Keratinocyte (primary cell): ENCODE measurements at regions not wholly inside any gene's neighbourhood (a gene's known extent, or its start where the extent isn't known, plus 50 kb on each side); places are given as distances from the start of the nearest gene placed in this dataset.

Experiments
- DNase-seq: peaks from one replicate; pipeline ENCODE4 v3.0.0-alpha.2; 2011; ENCODE audit warnings: low read depth, missing footprints, low spot score
- FAIRE-seq: peaks from 2 replicates; lab custom pipeline; 2011; peaks lifted over from hg19 to GRCh38; lab: Jason Lieb, UNC
- H2AFZ ChIP-seq: 2 replicates; pipeline ENCODE4 v1.6.0; 2012; ENCODE audit warnings: low read length, control low read depth, inconsistent platforms; ENCODE audit not compliant: control insufficient read depth
- H3K27ac ChIP-seq: 2 replicates; pipeline ENCODE4 v1.5.1; 2011; ENCODE audit warnings: low read length; ENCODE audit not compliant: control insufficient read depth, insufficient read depth
- H3K27me3 ChIP-seq: 3 replicates; pipeline ENCODE4 v1.6.0; 2011; ENCODE audit warnings: low read length; ENCODE audit not compliant: control insufficient read depth, insufficient read depth; ENCODE audit errors: extremely low read depth
- H3K36me3 ChIP-seq, 2 experiments: 2 replicates in 1 of 2; 3 replicates in 1 of 2; pipeline ENCODE4 v1.5.1; 2011; ENCODE audit warnings: low read length in 2 of 2, mild to moderate bottlenecking in 1 of 2; ENCODE audit not compliant: control insufficient read depth in 2 of 2, insufficient read depth in 2 of 2; ENCODE audit errors: extremely low read depth in 1 of 2
- H3K4me1 ChIP-seq: 3 replicates; pipeline ENCODE4 v1.5.1; 2011; ENCODE audit warnings: low read length; ENCODE audit not compliant: control insufficient read depth, insufficient read depth; ENCODE audit errors: extremely low read depth
- H3K4me2 ChIP-seq: 3 replicates; pipeline ENCODE4 v1.6.0; 2011; ENCODE audit warnings: low read depth, low read length; ENCODE audit not compliant: control insufficient read depth, insufficient read depth; ENCODE audit errors: extremely low read depth
- H3K4me3 ChIP-seq, 3 experiments: fragments of 200-600 bp in 1 of 3; sonication (generic) in 1 of 3; 2 replicates in 2 of 3; 3 replicates in 1 of 3; pipeline ENCODE4 v1.5.1; 2011 to 2016; ENCODE audit warnings: low read length in 3 of 3, mild to moderate bottlenecking in 3 of 3, control low read depth in 2 of 3, inconsistent platforms in 1 of 3, low read depth in 1 of 3, mixed read lengths in 1 of 3, mixed run types in 1 of 3, moderate library complexity in 1 of 3; ENCODE audit not compliant: control insufficient read depth in 2 of 3, insufficient read depth in 2 of 3; ENCODE audit errors: extremely low read depth in 1 of 3
- H3K79me2 ChIP-seq: 2 replicates; pipeline ENCODE4 v1.6.0; 2012; ENCODE audit warnings: low read length; ENCODE audit not compliant: control insufficient read depth, insufficient read depth
- H3K9ac ChIP-seq: 3 replicates; pipeline ENCODE4 v1.6.0; 2011; ENCODE audit warnings: low read length; ENCODE audit not compliant: control insufficient read depth, insufficient read depth; ENCODE audit errors: extremely low read depth
- H3K9me1 ChIP-seq: 3 replicates; pipeline ENCODE4 v1.6.0; 2011; ENCODE audit warnings: low read length; ENCODE audit not compliant: control insufficient read depth, insufficient read depth; ENCODE audit errors: extremely low read depth
- H3K9me3 ChIP-seq: 2 replicates; pipeline ENCODE4 v1.5.1; 2012; ENCODE audit warnings: low read depth, low read length; ENCODE audit not compliant: control insufficient read depth
- H4K20me1 ChIP-seq: 3 replicates; pipeline ENCODE4 v1.6.0; 2011; ENCODE audit warnings: low read length; ENCODE audit not compliant: control insufficient read depth, insufficient read depth; ENCODE audit errors: extremely low read depth
- EZH2 ChIP-seq: IDR thresholded peaks from one replicate; pipeline ENCODE4 v1.6.1; 2012; ENCODE audit warnings: inconsistent platforms, mild to moderate bottlenecking, low read length, moderate library complexity
- dilution Hi-C: fragments of 300-500 bp; cut with MboI; formaldehyde crosslinking; loops from one replicate; pipeline ENCODE4 v1.7.0; 2020; ENCODE audit warnings: low sequenced_read_pairs; ENCODE audit not compliant: extremely low pct_ligation_motif_present
- TF ChIP-seq, protein P1 (sequence below), 3 experiments: IDR thresholded peaks in 1 of 3; conservative IDR thresholded peaks in 1 of 3; optimal IDR thresholded peaks in 1 of 3; 2 replicates in 2 of 3; 3 replicates in 1 of 3; pipeline versions ENCODE3 to v1.5.1; 2011; ENCODE audit warnings: low read length in 3 of 3, mild to moderate bottlenecking in 3 of 3, moderate library complexity in 2 of 3, control low read depth in 1 of 3, inconsistent platforms in 1 of 3; ENCODE audit not compliant: insufficient read depth in 2 of 3; ENCODE audit errors: extremely low read depth in 1 of 3

- Histone ChIP-seq H2AFZ (no peak overlapping the region), H3K4me2 (no peak overlapping the region), H3K79me2 (no peaks in the 10 kb centered on the region), H3K27ac (no peak overlapping the region), H4K20me1 (no peaks in the 10 kb centered on the region), H3K9me1 (no peaks in the 10 kb centered on the region), H3K9ac (no peak overlapping the region), H3K4me1 (no peaks in the 10 kb centered on the region), H3K9me3 (no peaks in the 10 kb centered on the region), H3K4me3 (no peak overlapping the region), H3K27me3 (no peaks in the 10 kb centered on the region), H3K36me3 (no peaks in the 10 kb centered on the region)
- TF ChIP-seq, protein P1, sequence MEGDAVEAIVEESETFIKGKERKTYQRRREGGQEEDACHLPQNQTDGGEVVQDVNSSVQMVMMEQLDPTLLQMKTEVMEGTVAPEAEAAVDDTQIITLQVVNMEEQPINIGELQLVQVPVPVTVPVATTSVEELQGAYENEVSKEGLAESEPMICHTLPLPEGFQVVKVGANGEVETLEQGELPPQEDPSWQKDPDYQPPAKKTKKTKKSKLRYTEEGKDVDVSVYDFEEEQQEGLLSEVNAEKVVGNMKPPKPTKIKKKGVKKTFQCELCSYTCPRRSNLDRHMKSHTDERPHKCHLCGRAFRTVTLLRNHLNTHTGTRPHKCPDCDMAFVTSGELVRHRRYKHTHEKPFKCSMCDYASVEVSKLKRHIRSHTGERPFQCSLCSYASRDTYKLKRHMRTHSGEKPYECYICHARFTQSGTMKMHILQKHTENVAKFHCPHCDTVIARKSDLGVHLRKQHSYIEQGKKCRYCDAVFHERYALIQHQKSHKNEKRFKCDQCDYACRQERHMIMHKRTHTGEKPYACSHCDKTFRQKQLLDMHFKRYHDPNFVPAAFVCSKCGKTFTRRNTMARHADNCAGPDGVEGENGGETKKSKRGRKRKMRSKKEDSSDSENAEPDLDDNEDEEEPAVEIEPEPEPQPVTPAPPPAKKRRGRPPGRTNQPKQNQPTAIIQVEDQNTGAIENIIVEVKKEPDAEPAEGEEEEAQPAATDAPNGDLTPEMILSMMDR (optimal IDR thresholded peaks at IDR 0.05 in 1 of 3, IDR thresholded peaks at IDR 0.05 in 1 of 3, conservative IDR thresholded peaks at IDR 0.05 in 1 of 3; ENCODE audit: extremely low read depth in 1 of 3, insufficient read depth in 2 of 3, low read length in 3 of 3) = no peak
- TF ChIP-seq EZH2 = no peak
- no peak for DNase-seq
- dilution Hi-C loops = no loop called here
- no peak for FAIRE-seq
Observed at GRCh38 chr13:107407074-107407473, 808.3 kb downstream of the LIG4 start.

DNA sequence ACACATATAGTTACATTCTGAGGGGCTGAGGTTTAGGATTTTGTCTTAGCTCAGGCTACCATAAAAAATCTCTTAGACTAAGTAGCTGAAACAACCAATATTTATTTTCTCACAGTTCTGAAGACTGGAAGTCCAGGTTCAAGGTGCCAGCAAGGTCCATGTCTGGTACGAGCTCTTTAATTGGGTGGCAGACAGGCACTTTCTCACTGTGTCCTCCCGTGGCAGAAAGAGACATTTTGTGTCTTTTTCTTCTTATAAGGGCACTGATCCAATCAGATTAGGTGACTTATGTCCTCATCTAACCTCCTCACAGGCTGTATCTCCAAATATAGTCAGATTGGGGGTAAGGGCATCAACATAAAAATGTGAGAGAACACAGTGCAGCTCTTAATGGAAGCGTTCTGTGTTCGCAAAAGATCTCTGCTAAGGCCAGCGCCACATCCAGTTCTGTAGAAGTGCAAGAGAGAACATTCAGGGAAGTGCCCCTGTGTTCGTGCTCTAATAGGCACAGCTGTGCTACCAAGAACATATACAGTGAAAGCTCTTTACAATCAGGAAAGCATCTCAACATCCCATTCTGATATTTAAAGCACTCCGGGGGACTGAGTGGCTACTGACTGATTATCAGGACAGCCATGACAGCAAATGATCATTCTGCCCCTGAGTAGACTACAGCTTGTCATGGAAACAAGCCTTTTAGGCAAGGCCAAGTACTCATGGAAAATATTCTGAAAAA, 819.2 kb downstream of the LIG4 start:
- no peak overlapping the region for H3K4me3 ChIP-seq
- no peaks in the 10 kb centered on the region for H4K20me1 ChIP-seq
- H3K27ac ChIP-seq = no peak overlapping the region
- H3K9ac ChIP-seq = no peak overlapping the region
- peaks cover 4% of the 10 kb centered on the region for H3K9me3 ChIP-seq
- DNase-seq (no peak), FAIRE-seq (no peak)
- no peaks in the 10 kb centered on the region for H3K36me3 ChIP-seq
- H3K4me1 ChIP-seq = no peaks in the 10 kb centered on the region
- H2AFZ ChIP-seq = no peak overlapping the region
- TF ChIP-seq EZH2 = no peak
- TF ChIP-seq, protein P1 (optimal IDR thresholded peaks at IDR 0.05 in 1 of 3, IDR thresholded peaks at IDR 0.05 in 1 of 3, conservative IDR thresholded peaks at IDR 0.05 in 1 of 3; ENCODE audit: extremely low read depth in 1 of 3, insufficient read depth in 2 of 3, low read length in 3 of 3) = no peak
- no peaks in the 10 kb centered on the region for H3K9me1 ChIP-seq
- H3K79me2 ChIP-seq = no peaks in the 10 kb centered on the region
- dilution Hi-C loops = no loop called here
- H3K27me3 ChIP-seq = no peaks in the 10 kb centered on the region
- H3K4me2 ChIP-seq = no peak overlapping the region
